Hepatocyte (in vitro differentiated cells): ENCODE measurements at regions not wholly inside any gene's neighbourhood (a gene's known extent, or its start where the extent isn't known, plus 50 kb on each side); places are given as distances from the start of the nearest gene placed in this dataset. TPM values are rescaled to one million over a fixed set of nuclear protein-coding genes. Genes with fewer than 3 reads are reported as not detected.

Experiments used
- small RNA-seq: library from RNA; depleted of rRNA; stranded (forward); fragments of <200 nt; gene quantifications from one replicate; pipeline ENCODE3, GENCODE V24; 2014

Small RNA genes in the stretch of these regions (small RNA-seq; reads per million reads assigned to genes)
- not detected for gene RF00401
